ENCODE measurements at regions not wholly inside any gene's neighbourhood (a gene's known extent, or its start where the extent isn't known, plus 50 kb on each side); places are given as distances from the start of the nearest gene placed in this dataset.

- CTCF ChIA-PET = interaction anchor here (0.6 kb wide), 2 partner anchors 209 to 607 kb away, joined by 3 to 4 read pairs; no protein-coding TSS in a partner anchor
- POLR2A ChIA-PET (ENCODE audit: low non-redundant PET) = no interaction called here
- TF ChIP-seq CTCF (conservative IDR thresholded peaks at IDR 0.05; ENCODE audit: low read depth) = no peak
- no peak overlapping the region for H3K27ac ChIP-seq
- no peak for DNase-seq (ENCODE audit: low spot score)
Measured at GRCh38 chr6:28814032-28814976, 109.5 kb downstream of the TRIM27 start.

- TF ChIP-seq CTCF (conservative IDR thresholded peaks at IDR 0.05; ENCODE audit: low read depth) = no peak
- DNase-seq (ENCODE audit: low spot score) = no peak
- no peak overlapping the region for H3K27ac ChIP-seq
- POLR2A ChIA-PET (ENCODE audit: low non-redundant PET) = no interaction called here
- CTCF ChIA-PET = no interaction called here
Measured at GRCh38 chr6:28816339-28816908, 107.4 kb downstream of the TRIM27 start.

GRCh38 chr6:28816909-28817807, 106.6 kb downstream of the TRIM27 start:
- CTCF ChIA-PET = no interaction called here
- POLR2A ChIA-PET (ENCODE audit: low non-redundant PET) = no interaction called here
- TF ChIP-seq CTCF (conservative IDR thresholded peaks at IDR 0.05; ENCODE audit: low read depth) = no peak
- no peak for DNase-seq (ENCODE audit: low spot score)
- no peak overlapping the region for H3K27ac ChIP-seq

DNA sequence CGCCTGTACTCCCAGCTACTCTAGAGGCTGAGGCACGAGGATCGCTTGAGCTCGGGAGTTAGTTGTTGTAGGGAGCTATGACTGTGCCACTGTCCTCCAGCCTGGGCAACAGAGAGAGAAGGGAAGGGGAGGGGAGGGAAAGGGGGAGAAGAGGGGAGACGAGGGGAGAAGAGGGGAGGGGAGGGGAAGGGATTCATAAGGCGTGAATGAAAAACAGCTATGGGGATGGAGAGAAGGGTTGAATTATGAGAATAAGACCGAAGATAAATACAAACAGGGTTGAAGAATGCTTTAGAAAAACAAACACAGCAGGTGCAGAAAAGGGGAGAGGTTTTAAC, 106.0 kb downstream of the TRIM27 start:
- no peak overlapping the region for H3K27ac ChIP-seq
- TF ChIP-seq CTCF (conservative IDR thresholded peaks at IDR 0.05; ENCODE audit: low read depth) = no peak
- ChIA-PET CTCF (no interaction called here), POLR2A (ENCODE audit: low non-redundant PET) (no interaction called here)
- DNase-seq (ENCODE audit: low spot score) = no peak

DNA sequence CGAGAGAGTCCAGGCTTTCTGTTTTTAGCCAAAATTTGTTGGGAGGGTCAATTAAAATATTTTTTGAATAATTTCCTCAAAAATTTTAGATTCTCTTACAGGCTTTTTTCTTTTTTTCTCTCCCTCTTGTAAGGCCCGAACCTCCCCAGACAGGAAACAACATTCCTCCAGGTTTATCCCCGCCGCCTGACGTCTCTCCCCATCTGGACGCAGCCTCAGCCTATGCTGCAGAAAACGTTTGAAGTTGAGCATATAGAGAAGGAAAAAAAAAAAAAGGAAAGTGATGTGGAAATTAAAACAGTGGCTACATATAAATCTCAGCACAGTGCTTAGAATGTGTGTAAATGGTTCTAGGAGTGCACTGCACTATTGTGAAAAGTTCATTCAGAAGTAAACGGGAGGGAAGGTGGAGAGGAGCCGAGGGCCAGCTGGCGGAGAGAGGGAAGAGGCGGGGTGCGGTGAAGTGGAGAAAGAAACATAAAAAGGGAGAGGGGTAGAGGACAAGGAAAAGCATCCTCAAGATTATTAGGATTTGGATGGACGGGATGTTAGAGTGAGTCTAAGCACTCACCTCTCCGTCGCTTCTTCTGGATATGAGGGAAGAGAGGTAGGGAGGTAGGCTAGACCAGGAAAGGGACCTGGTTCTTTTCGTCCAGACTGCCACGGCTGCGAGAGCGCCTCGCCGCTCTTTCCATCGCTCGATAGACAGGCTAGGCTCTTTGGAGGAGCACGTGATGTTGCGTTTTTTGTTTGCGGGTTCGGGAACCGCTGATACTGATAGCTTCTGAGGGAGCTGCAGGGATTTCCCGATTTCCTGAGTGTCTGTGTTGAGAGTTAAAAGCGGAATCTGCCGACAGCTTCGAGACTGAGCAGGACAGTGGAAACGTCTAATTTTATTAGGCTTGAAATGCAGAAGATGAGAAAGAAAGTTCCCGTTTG, 98.7 kb downstream of the TRIM27 start:
- CTCF ChIA-PET = interaction anchor here (0.9 kb wide), 1 partner anchor 12 kb away, joined by 4 read pairs; no protein-coding TSS in a partner anchor
- H3K27ac ChIP-seq = no peak overlapping the region
- POLR2A ChIA-PET (ENCODE audit: low non-redundant PET) = no interaction called here
- DNase-seq (ENCODE audit: low spot score) = no peak
- no peak for TF ChIP-seq CTCF (conservative IDR thresholded peaks at IDR 0.05; ENCODE audit: low read depth)

All from RWPE1 (cell line).